Thoracic aorta (tissue), 2 donors: ENCODE measurements at regions not wholly inside any gene's neighbourhood (a gene's known extent, or its start where the extent isn't known, plus 50 kb on each side); places are given as distances from the start of the nearest gene placed in this dataset.

ENCODE experiments used
- ATAC-seq: fragments of 150-250 bp; one replicate; pipeline ENCODE4 v1.8.0; 2017; ENCODE audit warnings: low read depth; ENCODE audit not compliant: insufficient number of reproducible peaks, low FRiP score
- DNase-seq: peaks from one replicate; pipeline ENCODE4 v3.0.0-alpha.2; 2020; ENCODE audit warnings: low spot score
- H3K27ac ChIP-seq, 2 donors: fragments of 200-600 bp; sonication (generic); 1 replicate in 1 of 2; 2 replicates in 1 of 2; pipeline ENCODE4 v1.5.1; 2016; ENCODE audit warnings: mild to moderate bottlenecking in 2 of 2, moderate library complexity in 2 of 2
- H3K27me3 ChIP-seq: fragments of 200-600 bp; sonication (generic); replicated peaks from 2 replicates; pipeline ENCODE4 v1.6.0; 2016; ENCODE audit warnings: mild to moderate bottlenecking; ENCODE audit not compliant: insufficient read depth
- H3K36me3 ChIP-seq: fragments of 200-600 bp; sonication (generic); one replicate; pipeline ENCODE4 v1.5.1; 2016
- H3K4me1 ChIP-seq, 2 donors: fragments of 200-600 bp; sonication (generic); 1 replicate in 1 of 2; 2 replicates in 1 of 2; pipeline versions ENCODE4 v1.5.1 to v1.6.0; 2016; ENCODE audit warnings: low read depth in 2 of 2, mild to moderate bottlenecking in 1 of 2; ENCODE audit not compliant: control insufficient read depth in 1 of 2
- H3K4me3 ChIP-seq: fragments of 200-600 bp; sonication (generic); 2 replicates; pipeline ENCODE4 v1.5.1; 2016; ENCODE audit warnings: mild to moderate bottlenecking
- H3K9me3 ChIP-seq: fragments of 200-600 bp; sonication (generic); 2 replicates; pipeline ENCODE4 v1.5.1; 2016
- TF ChIP-seq, protein P1 (sequence below): fragments of 200-600 bp; sonication (generic); IDR thresholded peaks from one replicate; pipeline ENCODE4 v1.5.1; 2019; ENCODE audit warnings: antibody characterized with exemption

DNA sequence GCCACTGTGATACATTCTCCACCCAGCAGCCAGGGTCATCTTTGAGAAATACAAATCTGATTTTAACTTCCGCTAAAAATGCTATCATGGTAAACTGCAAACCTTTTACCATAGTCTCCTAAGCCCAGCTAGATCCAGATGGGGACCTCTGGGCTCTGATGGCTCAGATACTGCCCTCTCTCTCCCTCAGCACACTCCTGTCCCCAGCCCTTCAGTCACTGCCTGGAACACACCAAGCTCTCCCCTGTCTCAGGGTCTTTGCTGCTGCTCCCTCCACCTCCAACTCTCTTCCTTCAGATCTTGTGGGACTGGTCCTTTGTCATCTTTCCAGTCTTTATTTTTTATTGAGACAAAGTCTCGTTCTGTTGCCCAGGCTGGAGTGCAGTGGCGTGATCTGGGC is 65.1 kb downstream of the SPRY4 start:
- H3K4me1 ChIP-seq, result no peaks in the 10 kb centered on the region
- TF ChIP-seq, protein P1, sequence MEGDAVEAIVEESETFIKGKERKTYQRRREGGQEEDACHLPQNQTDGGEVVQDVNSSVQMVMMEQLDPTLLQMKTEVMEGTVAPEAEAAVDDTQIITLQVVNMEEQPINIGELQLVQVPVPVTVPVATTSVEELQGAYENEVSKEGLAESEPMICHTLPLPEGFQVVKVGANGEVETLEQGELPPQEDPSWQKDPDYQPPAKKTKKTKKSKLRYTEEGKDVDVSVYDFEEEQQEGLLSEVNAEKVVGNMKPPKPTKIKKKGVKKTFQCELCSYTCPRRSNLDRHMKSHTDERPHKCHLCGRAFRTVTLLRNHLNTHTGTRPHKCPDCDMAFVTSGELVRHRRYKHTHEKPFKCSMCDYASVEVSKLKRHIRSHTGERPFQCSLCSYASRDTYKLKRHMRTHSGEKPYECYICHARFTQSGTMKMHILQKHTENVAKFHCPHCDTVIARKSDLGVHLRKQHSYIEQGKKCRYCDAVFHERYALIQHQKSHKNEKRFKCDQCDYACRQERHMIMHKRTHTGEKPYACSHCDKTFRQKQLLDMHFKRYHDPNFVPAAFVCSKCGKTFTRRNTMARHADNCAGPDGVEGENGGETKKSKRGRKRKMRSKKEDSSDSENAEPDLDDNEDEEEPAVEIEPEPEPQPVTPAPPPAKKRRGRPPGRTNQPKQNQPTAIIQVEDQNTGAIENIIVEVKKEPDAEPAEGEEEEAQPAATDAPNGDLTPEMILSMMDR, result no peak
- H3K27me3 ChIP-seq, result no peaks in the 10 kb centered on the region
- DNase-seq (no peak), ATAC-seq (no peak)
- no peaks in the 10 kb centered on the region for H3K9me3 ChIP-seq
- H3K36me3 ChIP-seq, result no peaks in the 10 kb centered on the region
- H3K4me3 ChIP-seq, result no peak overlapping the region
- no peak overlapping the region for H3K27ac ChIP-seq

DNA sequence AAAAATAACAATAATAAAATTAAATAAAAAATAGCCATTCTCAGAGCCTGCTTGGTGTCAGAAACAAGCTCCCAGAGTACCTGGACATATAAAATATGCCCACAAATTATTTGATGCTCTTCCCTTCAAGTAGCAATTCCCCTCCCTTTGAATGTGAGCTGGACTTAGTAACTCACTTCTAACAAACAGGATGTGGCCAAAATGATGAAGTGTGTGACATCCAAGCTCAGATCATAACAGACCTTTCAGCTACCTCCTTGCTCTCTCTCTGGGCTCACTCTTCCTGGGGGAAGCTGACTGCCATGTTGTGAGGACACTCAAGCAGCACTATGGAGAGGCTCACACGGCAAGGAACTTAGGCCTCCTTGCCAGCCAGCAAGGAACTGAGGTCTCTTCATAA is 69.0 kb downstream of the SPRY4 start:
- H3K27me3 ChIP-seq, result no peaks in the 10 kb centered on the region
- H3K36me3 ChIP-seq, result no peaks in the 10 kb centered on the region
- DNase-seq (no peak), ATAC-seq (no peak)
- no peak overlapping the region for H3K27ac ChIP-seq
- H3K9me3 ChIP-seq, result no peaks in the 10 kb centered on the region
- TF ChIP-seq, protein P1, result no peak
- no peaks in the 10 kb centered on the region for H3K4me1 ChIP-seq
- H3K4me3 ChIP-seq, result no peak overlapping the region

DNA sequence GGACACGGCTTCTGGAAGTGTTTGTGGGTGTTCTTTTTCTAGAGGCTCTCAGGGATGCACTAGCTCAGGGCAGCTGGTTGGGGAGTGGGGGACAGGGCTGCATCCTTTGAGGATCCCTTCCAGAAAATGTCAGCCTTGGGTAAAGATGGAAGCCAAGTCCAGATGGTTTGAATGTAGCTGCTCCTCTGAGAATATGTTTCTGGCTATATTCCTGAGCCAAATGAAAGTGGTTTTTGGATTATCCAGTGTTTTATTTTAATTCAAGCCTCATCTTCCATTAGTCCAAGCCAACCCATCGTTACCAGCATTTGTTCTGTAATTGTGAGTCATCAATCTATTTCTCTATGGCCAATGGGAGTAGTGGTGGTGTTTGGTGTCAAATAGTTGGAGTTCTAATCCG is 70.4 kb downstream of the SPRY4 start:
- Histone ChIP-seq H3K4me1 (peaks cover 7 to 10% of the 10 kb centered on the region in 2 donors), H3K9me3 (no peaks in the 10 kb centered on the region), H3K36me3 (no peaks in the 10 kb centered on the region), H3K27me3 (no peaks in the 10 kb centered on the region), H3K27ac (no peak overlapping the region), H3K4me3 (no peak overlapping the region)
- ATAC-seq, result no peak
- no peak for DNase-seq
- TF ChIP-seq, protein P1, result no peak

DNA sequence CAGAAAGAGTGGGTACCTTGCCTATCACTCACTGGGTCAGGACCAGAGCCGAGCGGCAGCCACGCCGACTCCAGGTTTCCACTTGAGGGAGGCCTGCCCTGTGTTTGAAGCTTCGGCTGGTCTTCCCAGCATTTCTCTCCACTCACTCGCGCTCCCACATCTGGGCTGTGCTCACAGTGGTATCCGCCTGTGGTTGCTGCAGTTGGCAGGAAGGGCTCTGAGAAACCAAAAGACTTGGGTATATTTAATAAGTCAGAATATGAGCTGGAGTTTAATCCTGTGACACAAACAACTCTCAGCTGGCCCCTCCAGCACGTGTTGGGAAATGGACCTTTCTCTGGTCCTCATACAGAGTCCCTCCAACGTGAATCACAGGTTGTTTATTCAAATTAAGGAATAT is 70.9 kb downstream of the SPRY4 start:
- no peak overlapping the region for H3K27ac ChIP-seq
- peaks cover 7 to 14% of the 10 kb centered on the region in 2 donors for H3K4me1 ChIP-seq
- DNase-seq, result no peak
- ATAC-seq, result no peak
- H3K9me3 ChIP-seq, result no peaks in the 10 kb centered on the region
- no peak overlapping the region for H3K4me3 ChIP-seq
- no peaks in the 10 kb centered on the region for H3K36me3 ChIP-seq
- H3K27me3 ChIP-seq, result no peaks in the 10 kb centered on the region
- TF ChIP-seq, protein P1, result no peak

DNA sequence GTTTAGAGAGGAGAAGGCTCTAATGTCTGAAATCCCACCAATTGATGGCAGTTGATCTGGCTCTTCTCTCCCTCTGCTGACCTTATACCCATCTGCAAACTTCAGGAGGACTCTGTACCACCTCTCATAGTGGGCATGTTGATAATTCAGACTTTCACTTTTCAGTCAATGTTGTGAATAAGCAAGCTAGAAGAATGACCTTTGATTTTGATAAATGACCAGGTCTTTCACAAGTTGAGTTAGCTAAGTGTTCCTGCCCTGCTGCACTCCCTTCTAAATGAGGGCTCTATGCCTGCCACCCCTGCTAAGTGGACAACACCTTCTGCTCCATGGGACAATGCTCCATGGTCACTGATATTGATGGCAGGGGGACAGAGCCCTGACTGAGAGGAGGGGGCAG is 74.7 kb downstream of the SPRY4 start:
- TF ChIP-seq, protein P1, result no peak
- H3K27me3 ChIP-seq, result no peaks in the 10 kb centered on the region
- H3K9me3 ChIP-seq, result no peaks in the 10 kb centered on the region
- H3K36me3 ChIP-seq, result no peaks in the 10 kb centered on the region
- peak overlapping the region; percentile 89 to 95 for H3K27ac ChIP-seq
- no peak for DNase-seq
- H3K4me3 ChIP-seq, result no peak overlapping the region
- no peak for ATAC-seq
- peaks cover 23 to 47% of the 10 kb centered on the region in 2 donors for H3K4me1 ChIP-seq
